ENCODE measurements at regions not wholly inside any gene's neighbourhood (a gene's known extent, or its start where the extent isn't known, plus 50 kb on each side); places are given as distances from the start of the nearest gene placed in this dataset.

DNA sequence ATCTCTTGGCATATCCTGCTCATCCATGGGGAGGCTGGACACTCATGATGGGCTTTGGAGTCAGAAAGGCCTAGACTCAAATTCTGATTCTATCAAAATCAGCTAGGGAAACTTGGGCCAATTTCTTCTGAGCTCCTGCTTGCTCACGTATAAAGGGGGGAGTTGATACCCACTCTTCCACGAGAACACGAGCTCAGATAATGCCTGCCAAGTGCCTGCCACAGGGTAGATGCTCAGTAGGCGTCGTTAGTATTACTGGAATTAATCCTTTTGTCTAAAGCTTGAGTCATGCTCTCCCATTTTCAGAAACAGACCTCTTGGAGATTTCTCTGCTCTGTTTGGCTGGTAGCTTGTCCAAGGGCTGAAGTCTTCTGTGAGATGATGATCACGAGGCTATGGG, 238.3 kb upstream of the MVB12B start:
- DNase-seq (ENCODE audit: low read depth in 4 of 4, low spot score in 1 of 4), result no peak

DNA sequence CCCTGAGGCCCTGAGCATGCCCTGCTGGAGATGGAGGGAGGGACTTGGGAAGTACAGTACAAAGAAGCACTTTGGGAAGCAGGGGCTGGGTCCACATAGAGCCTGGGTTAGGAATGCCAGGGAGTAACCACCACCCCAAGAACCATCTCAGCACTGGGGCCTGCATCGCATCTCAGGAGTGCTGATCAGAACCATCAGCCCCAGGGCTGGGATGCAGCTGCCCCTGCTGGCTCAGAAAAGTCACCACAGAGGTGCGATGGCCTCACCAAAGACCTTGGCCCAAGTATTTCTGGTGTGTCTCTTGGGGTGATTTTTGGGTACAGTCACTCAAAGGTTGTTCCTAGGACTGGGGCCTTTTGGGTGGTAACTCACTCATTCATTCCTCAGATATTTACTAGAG, 236.8 kb upstream of the MVB12B start:
- DNase-seq (ENCODE audit: low read depth in 4 of 4, low spot score in 1 of 4), result no peak

DNA sequence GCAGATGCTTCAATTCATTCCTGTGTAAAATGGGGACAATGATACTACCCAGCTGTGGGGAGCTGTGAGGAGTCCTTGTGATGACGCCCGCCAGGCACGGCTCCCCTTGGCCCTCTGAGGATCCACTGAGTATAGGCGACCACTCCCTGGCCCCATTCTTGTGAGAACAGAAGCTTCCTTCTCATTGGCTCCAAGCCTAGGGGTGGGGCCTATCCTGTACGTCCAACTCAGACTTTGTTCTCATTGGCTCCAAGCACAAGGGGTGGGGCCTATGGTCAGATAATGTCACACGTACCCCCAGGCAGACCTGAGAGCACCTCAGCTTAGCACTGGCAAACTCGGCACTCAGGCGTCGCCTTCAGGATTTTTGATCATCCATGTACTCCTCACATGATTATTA, 232.9 kb upstream of the MVB12B start:
- DNase-seq (ENCODE audit: low read depth in 4 of 4, low spot score in 1 of 4), result no peak

DNA sequence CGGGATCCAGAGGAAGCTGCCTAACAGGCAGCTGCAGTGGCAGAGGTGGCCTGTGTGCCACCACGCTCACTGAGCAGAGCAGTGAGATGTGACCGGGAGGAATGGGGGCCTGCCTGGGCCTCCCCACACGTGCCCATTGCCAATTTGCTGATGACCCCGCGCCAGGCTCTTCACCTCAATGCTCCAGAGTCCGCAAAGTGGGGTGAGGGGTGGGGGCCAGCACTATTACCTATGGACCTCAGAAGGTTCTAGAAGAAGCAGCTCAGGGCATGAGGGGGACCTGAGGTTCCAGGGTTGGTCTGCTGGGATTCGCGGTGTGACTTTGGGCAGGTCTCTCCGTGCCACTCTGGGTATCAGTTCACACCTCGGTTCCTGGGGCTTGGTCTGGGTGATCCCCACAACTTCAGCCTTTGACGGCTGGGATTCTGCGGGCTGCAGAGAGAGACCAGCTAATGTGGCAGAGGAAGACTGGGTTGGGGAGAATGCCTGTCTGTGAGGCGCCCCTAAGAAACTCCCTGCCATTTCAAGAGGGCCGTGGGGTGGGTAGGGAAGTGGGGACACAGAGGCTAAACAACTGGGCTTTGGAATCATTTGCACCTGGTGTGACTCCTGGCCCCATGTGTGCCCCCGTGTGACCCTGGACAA, 231.0 kb upstream of the MVB12B start:
- DNase-seq (ENCODE audit: low read depth in 4 of 4, low spot score in 1 of 4), result no peak

DNA sequence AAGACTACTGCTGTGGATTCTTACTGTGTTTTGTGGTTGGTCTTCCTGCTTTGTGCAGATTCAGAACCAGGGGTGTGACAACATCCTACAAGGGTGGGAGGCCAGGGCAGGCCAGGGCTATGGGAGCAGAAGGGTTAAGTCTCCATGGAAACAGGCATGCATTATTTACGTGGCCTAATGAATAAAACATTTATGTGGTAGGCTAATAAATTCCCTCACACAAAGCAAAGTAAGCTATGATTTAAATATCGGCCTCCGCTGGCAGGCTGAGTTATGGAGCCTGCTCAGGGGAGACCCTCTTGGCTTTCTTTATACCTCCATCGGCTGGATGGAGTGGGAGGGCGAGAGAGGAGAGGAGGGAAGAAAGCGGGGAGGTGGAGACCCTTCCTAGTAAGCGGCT, 230.3 kb upstream of the MVB12B start:
- no peak for DNase-seq (ENCODE audit: low read depth in 4 of 4, low spot score in 1 of 4)

DNA sequence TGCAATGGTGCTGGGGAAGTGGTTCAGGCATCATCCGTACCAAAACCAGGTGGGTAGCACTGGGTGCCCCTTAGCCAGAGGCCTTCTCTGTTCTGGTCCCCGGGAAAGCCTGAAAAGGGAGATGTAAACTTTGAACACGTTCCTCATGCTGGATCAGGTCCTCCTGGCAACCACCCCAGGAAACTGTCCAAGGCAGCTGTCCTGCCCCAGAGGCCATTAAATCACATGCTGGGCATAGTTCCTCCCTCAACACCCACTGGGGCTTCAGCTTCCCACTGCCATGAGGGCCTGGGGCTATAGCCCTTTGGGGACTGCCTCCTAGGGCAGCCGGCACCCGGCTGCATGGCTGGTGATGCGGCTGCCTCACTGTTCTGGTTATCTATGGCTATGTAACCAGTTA, 228.9 kb upstream of the MVB12B start:
- no peak for DNase-seq (ENCODE audit: low read depth in 4 of 4, low spot score in 1 of 4)

DNA sequence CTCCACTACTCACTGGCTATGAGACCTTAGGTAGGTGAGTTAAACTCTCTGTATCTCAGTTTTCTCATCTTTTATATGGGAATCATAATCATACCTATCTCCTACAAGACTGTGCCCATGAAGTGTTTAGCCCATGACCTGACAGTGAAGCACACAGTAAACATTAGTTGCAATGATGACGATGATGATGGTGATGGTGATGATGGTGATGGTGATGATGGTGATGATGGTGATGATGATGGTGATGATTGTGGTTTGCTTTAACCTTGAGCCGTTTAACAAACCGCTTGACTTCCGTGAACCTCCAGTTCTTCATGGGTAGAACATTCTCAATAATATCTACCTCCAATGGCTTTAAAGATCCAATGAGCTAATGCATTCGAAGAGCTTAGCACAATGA, 220.2 kb upstream of the MVB12B start:
- DNase-seq (ENCODE audit: low read depth in 4 of 4, low spot score in 1 of 4), result no peak

DNA sequence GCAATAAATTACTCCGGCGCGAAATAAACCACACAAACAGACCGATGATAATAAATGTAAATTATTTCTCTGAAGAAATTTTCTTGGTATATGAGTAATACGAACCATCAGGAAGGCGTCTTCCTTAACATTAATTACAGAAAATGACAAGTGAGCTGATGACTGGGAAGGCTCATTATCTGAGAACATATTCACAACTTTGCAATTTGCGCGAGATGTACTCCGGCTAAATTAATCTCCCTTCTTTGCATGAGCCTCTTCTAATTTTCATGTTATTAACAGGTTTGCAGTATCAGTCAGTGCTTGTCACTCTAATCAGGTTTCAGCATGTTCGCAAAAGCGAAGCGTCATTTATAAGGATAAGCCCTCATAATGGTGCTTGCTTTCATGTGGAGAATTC, 218.9 kb upstream of the MVB12B start:
- DNase-seq (ENCODE audit: low read depth in 4 of 4, low spot score in 1 of 4), result no peak

DNA sequence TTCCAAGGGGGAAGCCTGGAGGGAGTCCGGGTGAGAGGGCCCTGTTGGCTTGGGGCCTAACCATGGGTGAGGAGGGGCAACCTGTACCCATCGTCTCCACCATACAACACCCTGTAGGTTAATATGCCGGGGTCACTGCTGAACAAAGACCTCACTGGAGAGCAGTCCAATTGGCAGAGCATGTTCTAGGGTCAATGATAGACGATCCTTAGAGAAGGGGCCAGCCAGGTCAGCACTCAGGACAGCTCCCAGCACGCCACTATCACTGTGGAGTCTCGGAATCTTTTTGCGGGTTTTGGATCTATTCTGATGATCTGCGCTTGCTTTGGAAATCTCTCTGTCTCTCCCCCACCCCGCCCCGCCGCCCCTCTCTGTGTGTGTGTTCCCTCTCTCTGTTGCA, 218.4 kb upstream of the MVB12B start:
- DNase-seq (ENCODE audit: low read depth in 4 of 4, low spot score in 1 of 4), result no peak

DNA sequence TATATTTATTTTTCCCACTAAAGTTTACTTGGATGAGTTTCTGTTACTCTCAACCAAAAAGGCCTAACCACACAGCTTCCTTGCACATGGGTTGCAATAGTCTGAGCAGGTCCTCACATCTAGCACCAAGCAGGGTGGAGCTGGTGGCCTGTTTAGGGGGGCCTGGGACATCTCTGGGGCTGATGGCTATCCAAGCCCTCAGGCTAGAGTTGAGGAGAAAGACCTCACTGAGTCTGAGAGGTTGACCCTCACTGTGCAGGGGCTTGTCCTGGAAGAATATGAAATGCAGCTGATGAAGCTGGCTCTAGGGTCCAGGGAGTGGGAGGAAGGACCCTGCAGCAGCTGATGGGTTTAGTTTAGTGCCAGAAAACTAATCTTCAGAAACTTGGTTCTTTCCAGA, 217.1 kb upstream of the MVB12B start:
- no peak for DNase-seq (ENCODE audit: low read depth in 4 of 4, low spot score in 1 of 4)

DNA sequence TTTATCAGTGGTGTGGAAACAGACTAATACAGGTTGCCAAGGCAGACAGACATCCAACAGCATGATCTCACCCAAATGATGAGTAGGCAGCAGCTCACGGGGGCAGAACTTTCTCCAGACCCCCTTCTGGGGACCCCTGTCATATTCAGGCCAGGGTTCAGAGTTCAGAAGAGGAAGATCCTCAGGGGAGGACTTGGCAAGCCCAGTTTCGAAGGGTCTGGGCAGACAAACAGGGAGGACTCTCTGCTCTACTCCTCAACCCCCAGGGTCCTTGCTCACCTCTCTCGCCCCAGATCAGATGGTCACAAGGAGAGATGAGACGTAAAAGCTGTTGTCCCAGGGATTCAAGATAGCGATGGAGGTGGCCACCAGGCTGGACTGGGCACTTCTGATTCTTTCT, 215.1 kb upstream of the MVB12B start:
- DNase-seq (ENCODE audit: low read depth in 4 of 4, low spot score in 1 of 4), result no peak

DNA sequence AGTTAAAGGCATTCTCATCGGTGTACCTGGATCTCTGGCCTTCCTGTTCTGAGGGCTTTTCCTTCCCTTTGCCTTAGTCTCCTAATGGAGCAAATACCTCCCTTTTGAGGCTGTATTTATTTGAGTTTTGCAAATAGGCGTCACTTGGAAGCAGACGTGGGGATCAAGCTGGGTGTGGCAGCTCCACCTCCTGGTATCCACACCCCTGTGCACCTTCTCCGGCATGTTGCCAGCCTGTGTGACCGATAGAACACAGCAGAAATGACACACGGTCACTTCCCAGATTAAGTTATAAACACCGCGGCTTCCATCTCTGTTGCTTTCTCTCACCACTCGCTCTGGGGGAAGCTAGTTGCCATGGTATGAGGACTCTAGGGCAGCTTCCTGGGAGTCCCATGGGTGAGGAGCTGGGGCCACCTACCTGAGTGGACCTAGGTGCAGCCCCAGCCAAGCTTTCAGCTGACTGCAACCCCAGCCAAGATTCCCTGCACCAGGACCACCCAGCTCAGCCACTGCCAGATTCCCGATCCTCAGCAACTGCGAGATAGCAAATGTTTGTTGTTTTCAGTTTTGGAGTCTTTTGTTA, 214.4 kb upstream of the MVB12B start:
- DNase-seq (ENCODE audit: low read depth in 4 of 4, low spot score in 1 of 4), result no peak

DNA sequence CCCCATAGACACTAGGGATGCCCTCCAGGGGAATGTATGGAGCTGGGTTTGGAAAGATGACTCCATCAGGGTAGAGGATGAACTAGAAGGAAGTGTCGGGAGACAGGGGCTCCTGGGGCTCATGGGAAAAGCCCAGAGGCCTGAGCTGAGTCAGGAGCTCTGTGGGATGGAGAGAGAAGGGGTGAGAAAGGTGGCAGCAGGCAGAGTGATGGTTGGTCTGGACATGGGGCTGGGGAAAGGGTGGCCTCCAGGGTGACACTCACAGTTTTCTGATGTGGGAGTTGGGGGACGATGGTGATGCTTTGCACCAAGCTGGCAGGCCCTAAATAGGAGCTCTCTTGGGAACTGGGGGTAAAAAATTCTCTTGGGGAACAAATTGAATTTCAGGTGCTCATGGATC, 213.5 kb upstream of the MVB12B start:
- no peak for DNase-seq (ENCODE audit: low read depth in 4 of 4, low spot score in 1 of 4)

DNA sequence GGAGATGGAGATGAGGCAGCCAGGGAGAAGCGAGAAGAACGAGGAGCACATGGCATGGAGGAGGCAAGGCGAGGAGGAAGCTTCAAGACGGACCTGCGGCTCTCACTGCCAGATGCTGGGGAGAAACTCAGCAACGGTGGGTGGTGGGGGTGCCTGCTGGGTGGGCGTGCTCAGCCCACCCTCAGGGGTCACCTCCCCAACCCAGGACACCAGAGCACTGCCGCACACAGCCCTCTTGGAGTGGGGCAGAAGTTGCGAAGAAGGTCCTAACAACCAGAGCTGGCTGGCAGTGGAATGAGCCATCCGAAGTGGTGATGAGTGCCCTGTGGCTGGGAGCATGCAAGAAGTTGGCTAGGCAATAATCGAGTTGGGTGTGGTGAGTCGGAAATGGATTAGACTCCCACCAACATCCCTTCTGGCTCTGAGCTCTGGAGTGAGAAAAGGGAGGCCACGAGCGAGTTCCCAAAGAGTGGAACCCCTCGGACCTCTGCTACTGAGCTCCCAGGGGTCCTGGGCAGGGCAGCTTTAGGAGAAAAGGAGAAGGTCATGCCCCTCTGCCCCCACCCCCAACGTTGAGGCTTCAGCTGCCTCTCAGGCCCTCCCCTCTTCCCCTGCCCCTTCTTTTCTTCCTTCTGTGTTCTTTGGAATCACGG, 212.7 kb upstream of the MVB12B start:
- no peak for DNase-seq (ENCODE audit: low read depth in 4 of 4, low spot score in 1 of 4)

DNA sequence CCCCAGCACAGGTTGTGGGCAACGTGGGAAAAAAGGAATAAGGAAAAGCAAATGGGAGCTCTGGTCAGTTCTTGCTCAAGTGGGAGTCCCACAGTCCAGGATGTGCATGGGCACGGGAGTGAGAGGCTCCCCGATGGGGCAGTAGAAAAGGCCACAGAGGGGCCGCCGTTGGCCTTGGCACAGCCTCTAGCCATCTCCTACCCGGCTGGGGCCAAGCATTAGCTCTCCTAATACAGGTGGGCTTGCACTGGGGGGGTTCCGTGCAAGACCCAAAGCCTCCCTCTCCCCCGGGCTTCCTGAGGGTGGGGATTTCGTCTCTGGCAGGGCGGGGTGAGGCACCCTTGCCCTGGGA, 212.2 kb upstream of the MVB12B start:
- no peak for DNase-seq (ENCODE audit: low read depth in 4 of 4, low spot score in 1 of 4)

DNA sequence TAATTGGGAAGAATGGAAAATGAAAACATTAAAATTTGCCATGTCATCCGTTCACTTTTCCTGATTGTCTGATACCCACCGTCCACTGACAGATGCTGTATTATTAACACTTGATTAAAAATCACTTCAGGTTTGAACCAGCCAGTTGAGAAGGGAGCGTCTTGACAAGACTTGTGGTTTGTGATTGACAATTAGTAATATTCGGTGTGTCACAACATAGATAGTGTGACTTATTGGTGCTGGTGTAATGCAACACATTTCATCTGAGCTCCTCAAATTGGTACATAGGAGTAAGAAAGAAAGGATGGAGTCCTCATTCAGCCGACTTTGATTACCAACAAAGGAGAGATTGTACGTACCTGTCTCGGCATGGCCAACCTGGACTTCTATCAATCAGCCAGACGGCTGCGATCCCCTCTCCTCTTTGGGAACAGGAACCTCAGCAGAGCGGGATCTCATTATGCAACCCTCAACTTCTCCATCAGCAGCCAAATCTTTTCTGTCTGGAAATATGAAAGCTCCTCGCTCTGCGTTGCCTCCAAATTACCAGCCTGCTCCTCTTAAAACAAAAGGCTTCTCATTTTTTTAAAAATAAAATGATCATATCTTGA, 211.7 kb upstream of the MVB12B start:
- no peak for DNase-seq (ENCODE audit: low read depth in 4 of 4, low spot score in 1 of 4)

DNA sequence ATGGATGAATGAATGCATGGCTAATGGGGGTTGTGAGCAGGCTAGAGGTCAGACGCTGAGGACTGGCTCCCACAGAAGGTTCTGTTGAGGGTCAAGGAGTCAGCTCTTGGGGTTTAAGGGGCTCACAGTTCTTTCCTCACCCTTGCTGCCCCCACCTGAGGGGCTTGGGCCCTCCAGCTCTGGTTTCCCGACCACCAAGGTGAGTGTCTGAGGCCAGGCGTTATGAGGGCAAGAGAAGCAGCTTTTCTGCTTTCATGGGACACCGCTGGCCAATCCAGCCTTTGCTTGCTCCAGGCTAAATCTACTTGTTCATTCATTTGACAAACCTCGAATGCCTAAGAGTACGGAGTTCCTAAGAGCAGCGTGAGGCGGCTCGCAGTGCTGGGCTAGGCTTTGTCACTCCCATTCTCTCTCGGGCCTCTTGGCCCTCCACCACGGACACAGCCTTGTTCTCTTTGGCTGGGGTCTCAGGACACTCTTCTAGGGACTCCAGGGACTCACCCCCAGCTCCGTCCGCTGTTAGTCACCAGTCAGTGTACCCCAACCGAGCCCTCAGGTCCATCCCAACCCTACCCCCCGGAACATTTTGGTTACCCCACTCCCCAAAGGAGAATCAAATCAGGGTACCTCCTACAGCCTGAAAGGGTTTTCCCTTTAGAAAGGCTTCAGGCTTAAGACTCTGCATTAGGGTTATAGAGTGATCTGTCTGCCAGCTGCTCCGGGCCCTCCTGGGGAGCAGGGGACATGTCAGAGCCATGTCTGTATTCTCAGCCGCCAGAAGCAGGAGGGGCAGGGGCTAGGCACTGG, 210.1 kb upstream of the MVB12B start:
- DNase-seq (ENCODE audit: low read depth in 4 of 4, low spot score in 1 of 4), result no peak

DNA sequence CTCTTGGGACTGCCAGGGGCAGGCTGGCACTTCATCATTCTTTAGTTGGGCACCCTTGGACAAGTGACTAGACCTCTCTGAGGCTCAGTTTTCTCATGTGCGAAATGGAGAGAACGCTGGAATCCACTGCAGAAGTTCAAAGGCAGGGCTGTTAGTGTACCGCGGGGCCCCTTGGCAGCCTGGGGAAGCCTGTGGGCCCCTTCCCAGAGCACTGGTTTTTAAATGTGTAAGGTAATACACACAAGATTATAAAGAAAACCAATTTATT, 209.5 kb upstream of the MVB12B start:
- DNase-seq (ENCODE audit: low read depth in 4 of 4, low spot score in 1 of 4), result no peak

DNA sequence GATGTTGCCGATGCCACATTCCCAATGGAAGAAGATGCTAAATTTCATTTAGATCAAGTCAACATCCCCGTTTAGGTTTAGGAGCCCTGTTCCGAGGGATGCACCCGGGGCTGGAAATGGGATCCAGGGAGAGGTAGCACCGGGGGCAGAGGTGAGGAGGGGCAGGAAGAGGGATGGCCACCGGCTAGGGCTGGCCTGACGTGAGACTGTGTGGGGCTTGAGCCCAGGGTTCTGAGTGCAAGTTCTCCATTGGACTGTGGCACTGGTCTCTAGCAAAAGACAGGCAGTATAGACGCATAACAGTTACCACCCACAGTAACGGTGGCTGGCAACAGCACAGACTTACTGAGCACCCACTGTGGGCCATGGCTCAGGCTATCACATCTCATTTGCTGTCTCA, 209.0 kb upstream of the MVB12B start:
- DNase-seq (ENCODE audit: low read depth in 4 of 4, low spot score in 1 of 4), result no peak

DNA sequence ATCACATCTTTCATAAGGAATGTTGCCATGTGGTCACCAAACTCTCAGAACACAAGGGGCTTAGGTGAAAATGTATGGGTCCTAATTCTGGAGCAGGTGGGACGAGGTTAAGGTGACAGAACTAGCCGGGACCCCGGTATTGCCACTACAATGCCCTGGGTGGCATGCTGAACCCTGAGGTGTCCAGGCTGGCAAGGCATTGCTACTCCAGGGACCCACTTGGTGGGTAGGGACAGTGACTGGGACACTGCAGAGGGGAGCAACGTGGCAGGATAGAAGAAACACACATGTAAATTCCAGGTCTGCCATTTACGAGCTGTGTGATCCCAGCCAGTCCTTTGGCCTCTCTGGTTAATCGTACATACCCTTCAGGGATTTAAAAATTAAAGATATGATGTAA, 206.9 kb upstream of the MVB12B start:
- DNase-seq (ENCODE audit: low read depth in 4 of 4, low spot score in 1 of 4), result no peak

DNA sequence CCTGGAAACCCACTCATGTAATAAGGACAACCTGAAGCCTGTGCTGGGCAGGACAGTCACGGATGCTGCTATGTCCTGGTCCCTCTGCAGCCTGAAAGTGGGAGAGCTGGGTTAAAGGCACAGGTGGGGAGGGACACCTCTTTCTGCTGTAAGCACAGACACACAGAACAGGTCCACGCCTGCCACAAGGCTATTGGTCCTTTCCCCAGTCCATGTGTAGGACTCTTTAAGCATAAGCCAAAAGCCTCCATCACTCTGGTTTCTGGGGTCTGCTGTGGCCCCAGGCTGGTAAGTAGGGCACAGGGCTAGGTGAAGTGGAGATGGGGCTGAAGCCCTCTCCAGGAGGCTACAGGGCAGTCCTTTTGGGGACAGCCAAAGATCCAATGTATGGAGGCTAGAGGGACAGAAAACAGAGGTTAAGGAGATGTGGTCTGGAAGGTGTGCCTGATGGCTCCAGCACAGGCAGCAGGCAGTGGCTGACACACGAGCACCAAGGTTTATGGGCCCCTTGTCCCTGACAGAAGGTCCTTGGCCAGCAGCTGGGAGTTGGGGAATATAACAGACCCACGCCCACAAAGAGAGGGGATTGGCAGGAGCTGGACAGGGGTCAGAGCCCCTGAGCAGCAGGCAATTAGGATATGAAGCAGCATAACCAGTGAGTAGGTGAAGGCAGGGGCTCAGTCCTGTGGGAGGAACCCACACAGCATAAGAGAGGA, 203.6 kb upstream of the MVB12B start:
- no peak for DNase-seq (ENCODE audit: low read depth in 4 of 4, low spot score in 1 of 4)

DNA sequence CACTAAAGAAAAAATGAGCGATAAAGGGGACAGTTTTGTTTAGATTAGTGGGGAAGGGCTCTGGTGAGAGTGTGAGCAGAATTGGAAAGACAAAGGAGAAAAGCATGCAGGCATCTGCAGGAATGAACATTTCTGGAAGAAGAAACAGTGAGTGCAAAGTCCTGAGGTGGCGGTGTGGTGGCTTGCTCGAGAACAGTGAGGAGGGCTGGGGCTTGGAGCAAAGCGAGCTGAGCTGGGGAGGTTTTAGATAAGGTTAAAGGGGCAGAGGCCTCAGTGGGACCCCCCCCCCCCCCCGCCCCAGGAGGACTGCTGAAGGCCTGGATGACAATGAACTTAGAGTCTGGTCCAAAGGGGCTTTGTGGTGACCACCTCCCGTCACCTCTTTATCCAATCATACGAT, 202.7 kb upstream of the MVB12B start:
- no peak for DNase-seq (ENCODE audit: low read depth in 4 of 4, low spot score in 1 of 4)
